Lung (tissue), 11 donors: ENCODE measurements at regions not wholly inside any gene's neighbourhood (a gene's known extent, or its start where the extent isn't known, plus 50 kb on each side); places are given as distances from the start of the nearest gene placed in this dataset.

ENCODE experiments used
- ATAC-seq: fragments of 200-7000 bp; cut with Tn5 transposase; one replicate; pipeline ENCODE4 v1.9.1; 2020; ENCODE audit warnings: moderate number of reproducible peaks; ENCODE audit not compliant: insufficient read depth, low FRiP score
- DNase-seq, 3 donors: peaks; one replicate each; pipeline ENCODE4 v3.0.0-alpha.2; 2013 to 2017
- H3K27ac ChIP-seq, 2 donors: one replicate each; pipeline ENCODE4 v1.5.1; 2013; ENCODE audit warnings: mild to moderate bottlenecking in 2 of 2, moderate library complexity in 2 of 2, control low read depth in 1 of 2, inconsistent platforms in 1 of 2, low read depth in 1 of 2, low read length in 1 of 2
- H3K27me3 ChIP-seq, 3 donors: one replicate each; pipeline ENCODE4 v1.5.1; 2013; ENCODE audit warnings: low read length in 2 of 3; ENCODE audit not compliant: control insufficient read depth in 3 of 3, insufficient read depth in 3 of 3
- H3K36me3 ChIP-seq, 4 donors: one replicate each; pipeline ENCODE4 v1.5.1; 2013; ENCODE audit warnings: low read length in 4 of 4, mild to moderate bottlenecking in 1 of 4, moderate library complexity in 1 of 4; ENCODE audit not compliant: control insufficient read depth in 4 of 4, insufficient read depth in 4 of 4
- H3K4me1 ChIP-seq, 5 donors: one replicate each; pipeline ENCODE4 v1.5.1; 2013; ENCODE audit warnings: low read length in 5 of 5, mild to moderate bottlenecking in 2 of 5, moderate library complexity in 1 of 5; ENCODE audit not compliant: control insufficient read depth in 5 of 5, insufficient read depth in 5 of 5
- H3K4me3 ChIP-seq: one replicate; pipeline ENCODE4 v1.5.1; 2013; ENCODE audit warnings: mild to moderate bottlenecking, control low read depth, moderate library complexity
- H3K9ac ChIP-seq, 2 donors: one replicate each; pipeline ENCODE4 v1.5.1; 2013; ENCODE audit warnings: low read length in 2 of 2, control low read depth in 1 of 2; ENCODE audit not compliant: insufficient read depth in 1 of 2
- H3K9me3 ChIP-seq, 4 donors: one replicate each; pipeline ENCODE4 v1.5.1; 2013; ENCODE audit warnings: low read length in 3 of 4, mild to moderate bottlenecking in 1 of 4, moderate library complexity in 1 of 4; ENCODE audit not compliant: control insufficient read depth in 4 of 4, insufficient read depth in 3 of 4
- CTCF ChIP-seq: IDR thresholded peaks from 2 replicates; pipeline ENCODE4 v1.5.1; 2012; ENCODE audit warnings: mild to moderate bottlenecking; ENCODE audit errors: control extremely low read depth, extremely low read depth
- WGBS, 2 donors: extraction: QIAGEN DNeasy Blood & Tissue Kit; methylation state at CpG; one replicate each; pipeline ENCODE4 v1.1.7; 2013; 5-methylcytosine and 5-hydroxymethylcytosine counted together
- donor health status: control.
- donor health status: control.
- donor health status: Bipolar disorder and iron deficiency.
- donor health status: healthy.
- donor health status: DM: yes; HTN: yes; CAD: no.

DNA sequence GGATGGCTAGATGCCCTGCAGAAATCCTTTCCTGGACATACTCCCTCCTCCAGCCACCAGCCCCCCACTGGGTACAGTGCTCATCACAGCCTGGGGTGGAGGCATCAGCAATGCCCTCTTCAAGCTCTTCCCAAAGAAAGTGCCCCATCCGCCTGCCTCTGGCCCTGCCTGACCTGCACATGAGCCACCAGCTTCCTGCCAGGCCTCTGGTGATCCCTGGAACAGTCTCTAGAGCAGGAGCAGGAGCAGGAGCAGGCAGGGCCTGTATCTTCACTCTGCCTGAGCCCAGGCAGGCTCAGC lies 54.1 kb upstream of the CAB39 start:
- TF ChIP-seq CTCF: no peak
- WGBS, 2 donors: 84 to 93% methylated on average over 1 of the region's 1 CpG
- Histone ChIP-seq H3K4me1 (peaks cover 0 to 5% (median 0%) of the 10 kb centered on the region in 5 donors), H3K9me3 (no peaks in the 10 kb centered on the region), H3K9ac (no peak overlapping the region), H3K27me3 (no peaks in the 10 kb centered on the region), H3K27ac (no peak overlapping the region), H3K4me3 (no peak overlapping the region), H3K36me3 (no peaks in the 10 kb centered on the region)
- DNase-seq (no peak), ATAC-seq (no peak)

- ATAC-seq: no peak
- no peak for DNase-seq
- H3K4me3 ChIP-seq: no peak overlapping the region
- peaks cover 0 to 5% (median 0%) of the 10 kb centered on the region in 5 donors for H3K4me1 ChIP-seq
- no peaks in the 10 kb centered on the region for H3K9me3 ChIP-seq
- no peak overlapping the region for H3K9ac ChIP-seq
- H3K27ac ChIP-seq: peak overlapping the region in 1 of 2 donors; percentile 9
- 56 to 71% methylated on average over 11 of the region's 11 CpGs for WGBS, 2 donors
- TF ChIP-seq CTCF: no peak
- H3K27me3 ChIP-seq: no peaks in the 10 kb centered on the region
- no peaks in the 10 kb centered on the region for H3K36me3 ChIP-seq
These were observed 53.6 kb upstream of the CAB39 start for GRCh38 chr2:230658877-230659652.

- DNase-seq (no peak), ATAC-seq (peak; percentile 43)
- Histone ChIP-seq H3K36me3 (no peaks in the 10 kb centered on the region), H3K4me1 (peaks cover 0 to 9% (median 0%) of the 10 kb centered on the region in 5 donors), H3K27me3 (no peaks in the 10 kb centered on the region), H3K27ac (peak overlapping the region in 1 of 2 donors; percentile 74), H3K4me3 (no peak overlapping the region), H3K9ac (no peak overlapping the region), H3K9me3 (no peaks in the 10 kb centered on the region)
- TF ChIP-seq CTCF: no peak
- WGBS, 2 donors: 32 to 54% methylated on average over 15 of the region's 15 CpGs
These were observed 52.2 kb upstream of the CAB39 start for GRCh38 chr2:230660294-230661060.
